ENCODE measurements at regions not wholly inside any gene's neighbourhood (a gene's known extent, or its start where the extent isn't known, plus 50 kb on each side); places are given as distances from the start of the nearest gene placed in this dataset.

DNA sequence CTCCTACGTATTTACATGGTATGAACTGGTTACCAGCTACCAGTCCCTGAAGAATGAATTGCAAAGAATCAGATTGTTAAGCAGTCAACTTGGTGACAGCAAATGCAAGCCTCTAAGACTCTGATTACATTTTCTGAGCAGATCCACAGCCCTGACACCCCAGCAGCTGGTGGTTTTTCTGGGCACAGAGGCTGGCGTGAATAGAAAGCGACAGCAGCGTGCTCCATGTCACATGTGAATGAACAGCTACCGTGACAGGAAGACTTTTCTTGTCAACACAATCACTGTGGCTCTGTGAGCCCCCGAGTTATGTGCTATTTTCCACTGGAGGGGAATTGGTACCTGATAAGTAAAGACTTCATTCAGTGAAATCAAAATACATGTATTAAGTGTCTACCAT, 93.2 kb upstream of the CBLN2 start:
- no peak for DNase-seq (ENCODE audit: low spot score)
- no peak for ATAC-seq (ENCODE audit: low FRiP score)
- TF ChIP-seq, protein P1, sequence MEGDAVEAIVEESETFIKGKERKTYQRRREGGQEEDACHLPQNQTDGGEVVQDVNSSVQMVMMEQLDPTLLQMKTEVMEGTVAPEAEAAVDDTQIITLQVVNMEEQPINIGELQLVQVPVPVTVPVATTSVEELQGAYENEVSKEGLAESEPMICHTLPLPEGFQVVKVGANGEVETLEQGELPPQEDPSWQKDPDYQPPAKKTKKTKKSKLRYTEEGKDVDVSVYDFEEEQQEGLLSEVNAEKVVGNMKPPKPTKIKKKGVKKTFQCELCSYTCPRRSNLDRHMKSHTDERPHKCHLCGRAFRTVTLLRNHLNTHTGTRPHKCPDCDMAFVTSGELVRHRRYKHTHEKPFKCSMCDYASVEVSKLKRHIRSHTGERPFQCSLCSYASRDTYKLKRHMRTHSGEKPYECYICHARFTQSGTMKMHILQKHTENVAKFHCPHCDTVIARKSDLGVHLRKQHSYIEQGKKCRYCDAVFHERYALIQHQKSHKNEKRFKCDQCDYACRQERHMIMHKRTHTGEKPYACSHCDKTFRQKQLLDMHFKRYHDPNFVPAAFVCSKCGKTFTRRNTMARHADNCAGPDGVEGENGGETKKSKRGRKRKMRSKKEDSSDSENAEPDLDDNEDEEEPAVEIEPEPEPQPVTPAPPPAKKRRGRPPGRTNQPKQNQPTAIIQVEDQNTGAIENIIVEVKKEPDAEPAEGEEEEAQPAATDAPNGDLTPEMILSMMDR (IDR thresholded peaks at IDR 0.05) = no peak

GRCh38 chr18:72636611-72637010, 92.5 kb upstream of the CBLN2 start:
- ATAC-seq (ENCODE audit: low FRiP score) = no peak
- DNase-seq (ENCODE audit: low spot score) = no peak
- TF ChIP-seq, protein P1 (IDR thresholded peaks at IDR 0.05) = no peak

DNA sequence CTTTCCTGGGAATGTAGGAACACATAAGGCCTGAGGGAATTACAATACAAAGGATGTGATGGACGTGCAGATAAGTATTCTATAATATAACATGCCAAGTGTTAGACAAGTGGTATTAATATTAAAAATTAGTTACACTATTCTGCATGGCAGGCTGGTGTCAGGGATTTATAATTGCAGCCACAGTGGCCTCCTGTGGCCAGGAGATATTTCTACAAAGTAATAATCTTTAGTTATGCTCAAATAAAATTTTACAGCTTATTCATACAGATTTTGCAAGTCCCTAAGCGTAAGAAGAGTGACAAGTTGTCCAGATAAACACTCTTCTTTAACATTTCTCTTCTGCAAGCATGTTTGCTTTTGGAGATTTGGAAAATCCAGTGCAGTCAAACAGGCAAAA, 90.4 kb upstream of the CBLN2 start:
- TF ChIP-seq, protein P1 (IDR thresholded peaks at IDR 0.05) = no peak
- ATAC-seq (ENCODE audit: low FRiP score) (no peak), DNase-seq (ENCODE audit: low spot score) (no peak)

GRCh38 chr18:72630991-72631390, 86.8 kb upstream of the CBLN2 start:
- ATAC-seq (ENCODE audit: low FRiP score) (no peak), DNase-seq (ENCODE audit: low spot score) (no peak)
- TF ChIP-seq, protein P1 (IDR thresholded peaks at IDR 0.05) = no peak

DNA sequence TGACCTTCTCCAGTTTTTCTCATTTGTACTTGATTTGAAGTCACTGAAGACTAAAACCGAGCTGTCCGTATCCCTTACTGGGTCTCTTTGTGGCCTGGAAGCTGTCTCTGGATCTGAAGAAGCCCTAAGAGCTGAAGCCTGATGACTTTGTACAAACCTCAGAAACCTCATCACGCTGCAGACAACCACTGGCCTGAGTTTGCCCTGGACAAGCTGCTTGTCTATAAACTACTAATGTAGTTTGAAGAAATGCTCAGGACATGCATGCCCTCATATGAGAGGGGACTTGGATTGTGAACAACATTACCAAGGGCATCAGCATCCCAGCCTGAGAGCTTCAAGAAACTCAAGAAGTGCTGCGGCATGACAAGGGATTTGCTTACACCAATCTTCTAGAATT, 79.3 kb upstream of the CBLN2 start:
- no peak for ATAC-seq (ENCODE audit: low FRiP score)
- no peak for DNase-seq (ENCODE audit: low spot score)
- TF ChIP-seq, protein P1 (IDR thresholded peaks at IDR 0.05) = no peak

DNA sequence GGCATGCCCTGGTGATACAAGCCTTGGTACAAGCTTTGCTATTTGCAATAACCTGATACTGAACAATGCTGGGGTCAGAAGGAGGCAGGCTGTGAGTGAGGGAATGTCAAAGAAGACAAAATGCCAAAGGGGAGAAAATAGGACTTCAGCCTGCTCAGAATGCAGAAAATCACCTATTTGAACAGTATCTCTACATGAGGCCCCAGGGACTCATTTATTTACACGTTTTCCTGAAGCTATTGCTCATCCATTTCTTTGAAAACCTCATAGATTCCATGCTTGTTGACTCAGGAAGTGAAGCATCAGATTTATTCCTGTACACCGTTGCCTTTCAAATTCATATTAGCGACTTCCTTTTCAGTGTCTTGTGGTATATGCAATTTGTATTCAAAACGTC, 69.4 kb upstream of the CBLN2 start:
- ATAC-seq (ENCODE audit: low FRiP score) = no peak
- TF ChIP-seq, protein P1 (IDR thresholded peaks at IDR 0.05) = no peak
- DNase-seq (ENCODE audit: low spot score) = no peak

- DNase-seq (ENCODE audit: low spot score) (no peak), ATAC-seq (ENCODE audit: low FRiP score) (no peak)
- TF ChIP-seq, protein P1 (IDR thresholded peaks at IDR 0.05) = no peak
Observed at GRCh38 chr18:72612894-72613533, 68.9 kb upstream of the CBLN2 start.

Measured in omental fat pad (tissue), 3 donors.